Upper lobe of left lung (tissue), 4 donors: ENCODE measurements at regions not wholly inside any gene's neighbourhood (a gene's known extent, or its start where the extent isn't known, plus 50 kb on each side); places are given as distances from the start of the nearest gene placed in this dataset.

ENCODE experiments used
- CTCF ChIP-seq, 6 experiments: fragments of 450-650 bp in 4 of 6; fragments of 200-600 bp in 2 of 6; sonication (generic) in 2 of 6; IDR thresholded peaks; one replicate each; pipeline ENCODE4 v1.5.1; 2016 to 2019; ENCODE audit warnings: antibody characterized with exemption in 6 of 6
- EP300 ChIP-seq, 4 donors: sonication (generic); formaldehyde crosslinking; IDR thresholded peaks; one replicate each; pipeline ENCODE4 v1.5.1; 2017; ENCODE audit warnings: antibody characterized with exemption in 4 of 4, control low read depth in 2 of 4
- POLR2A ChIP-seq, 4 donors: fragments of 450-650 bp; IDR thresholded peaks; one replicate each; pipeline ENCODE4 v1.5.1; 2016 to 2017; ENCODE audit warnings: antibody characterized with exemption in 4 of 4, mild to moderate bottlenecking in 2 of 4
- POLR2AphosphoS5 ChIP-seq, 2 donors: sonication (generic); formaldehyde crosslinking; IDR thresholded peaks; one replicate each; pipeline ENCODE4 v1.5.1; 2017; ENCODE audit warnings: antibody characterized with exemption in 2 of 2

GRCh38 chr18:47627030-47627429 is 303.4 kb downstream of the SMAD2 start:
- TF ChIP-seq POLR2AphosphoS5 (IDR thresholded peaks at IDR 0.05) (no peak), POLR2A (IDR thresholded peaks at IDR 0.05) (no peak), CTCF (IDR thresholded peaks at IDR 0.05) (no peak), EP300 (IDR thresholded peaks at IDR 0.05) (no peak)
